HL-60 (cell line): ENCODE measurements at regions not wholly inside any gene's neighbourhood (a gene's known extent, or its start where the extent isn't known, plus 50 kb on each side); places are given as distances from the start of the nearest gene placed in this dataset.
"Not testable (repeated sequence)": the region's sequence is repeated elsewhere in the genome, so short reads cannot be mapped to it uniquely, and the experiment has no call there.

Experiments
- DNase-seq, 2 experiments: peaks; one replicate each; pipeline ENCODE4 v3.0.0-alpha.2; 2010 to 2020; ENCODE audit warnings: low read depth in 1 of 2, low spot score in 1 of 2
- H3K27ac ChIP-seq: fragments of 250-450 bp; sonication (Bioruptor Pico); replicated peaks from 2 replicates; pipeline ENCODE4 v1.5.1; 2020; ENCODE audit warnings: mild to moderate bottlenecking, moderate library complexity
- H3K27me3 ChIP-seq: fragments of 250-450 bp; sonication (Bioruptor Pico); 2 replicates; pipeline ENCODE4 v1.5.1; 2021; ENCODE audit warnings: mild to moderate bottlenecking, moderate library complexity; ENCODE audit not compliant: insufficient read depth, poor library complexity, severe bottlenecking
- H3K4me3 ChIP-seq: replicated peaks from 2 replicates; pipeline ENCODE4 v1.5.1; 2011; ENCODE audit warnings: mild to moderate bottlenecking, control low read depth, low read length; ENCODE audit not compliant: insufficient read depth
- GABPA ChIP-seq: IDR thresholded peaks from 2 replicates; pipeline ENCODE4 v1.6.1; 2012; ENCODE audit warnings: low read depth
- POLR2AphosphoS5 ChIP-seq: IDR thresholded peaks from 2 replicates; pipeline ENCODE4 v1.6.1; 2012; ENCODE audit warnings: low read depth
- SPI1 ChIP-seq: IDR thresholded peaks from 2 replicates; pipeline ENCODE4 v1.6.1; 2012; ENCODE audit warnings: low read depth, mild to moderate bottlenecking, borderline replicate concordance
- TF ChIP-seq, protein P1 (sequence below): IDR thresholded peaks from one replicate; pipeline ENCODE4 v1.5.1; 2011; ENCODE audit warnings: low read length, control low read depth, inconsistent platforms; ENCODE audit not compliant: insufficient read depth
- TF ChIP-seq, protein P2 (sequence below): IDR thresholded peaks from 2 replicates; pipeline ENCODE4 v1.6.1; 2012; ENCODE audit warnings: low read depth; ENCODE audit not compliant: insufficient replicate concordance

DNA sequence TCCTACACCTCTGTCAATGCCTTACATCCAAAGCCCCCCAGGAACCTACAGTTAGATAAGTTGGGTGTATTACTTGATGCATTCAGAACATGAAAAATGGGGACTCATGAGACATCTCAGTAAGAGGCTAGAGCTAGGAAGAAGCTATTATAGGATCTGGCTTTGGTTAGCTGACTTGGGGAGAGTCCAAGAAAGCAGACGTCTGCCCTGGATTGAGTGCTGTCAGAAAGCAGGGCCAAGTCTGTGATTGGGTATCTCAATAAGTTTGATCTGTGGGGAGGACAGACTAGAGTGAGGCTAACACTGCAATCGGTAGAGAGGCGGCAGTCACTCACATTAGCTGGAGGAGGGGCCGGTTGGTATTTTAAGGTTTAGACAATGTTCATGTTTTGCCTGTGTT, 79.4 kb upstream of the LRFN2 start:
- no peak for DNase-seq
- no peak overlapping the region for H3K4me3 ChIP-seq
- no peak overlapping the region for H3K27ac ChIP-seq
- no peaks in the 10 kb centered on the region for H3K27me3 ChIP-seq
- no peak for TF ChIP-seq POLR2AphosphoS5
- TF ChIP-seq, protein P1, sequence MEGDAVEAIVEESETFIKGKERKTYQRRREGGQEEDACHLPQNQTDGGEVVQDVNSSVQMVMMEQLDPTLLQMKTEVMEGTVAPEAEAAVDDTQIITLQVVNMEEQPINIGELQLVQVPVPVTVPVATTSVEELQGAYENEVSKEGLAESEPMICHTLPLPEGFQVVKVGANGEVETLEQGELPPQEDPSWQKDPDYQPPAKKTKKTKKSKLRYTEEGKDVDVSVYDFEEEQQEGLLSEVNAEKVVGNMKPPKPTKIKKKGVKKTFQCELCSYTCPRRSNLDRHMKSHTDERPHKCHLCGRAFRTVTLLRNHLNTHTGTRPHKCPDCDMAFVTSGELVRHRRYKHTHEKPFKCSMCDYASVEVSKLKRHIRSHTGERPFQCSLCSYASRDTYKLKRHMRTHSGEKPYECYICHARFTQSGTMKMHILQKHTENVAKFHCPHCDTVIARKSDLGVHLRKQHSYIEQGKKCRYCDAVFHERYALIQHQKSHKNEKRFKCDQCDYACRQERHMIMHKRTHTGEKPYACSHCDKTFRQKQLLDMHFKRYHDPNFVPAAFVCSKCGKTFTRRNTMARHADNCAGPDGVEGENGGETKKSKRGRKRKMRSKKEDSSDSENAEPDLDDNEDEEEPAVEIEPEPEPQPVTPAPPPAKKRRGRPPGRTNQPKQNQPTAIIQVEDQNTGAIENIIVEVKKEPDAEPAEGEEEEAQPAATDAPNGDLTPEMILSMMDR: no peak
- TF ChIP-seq GABPA: no peak
- TF ChIP-seq, protein P2, sequence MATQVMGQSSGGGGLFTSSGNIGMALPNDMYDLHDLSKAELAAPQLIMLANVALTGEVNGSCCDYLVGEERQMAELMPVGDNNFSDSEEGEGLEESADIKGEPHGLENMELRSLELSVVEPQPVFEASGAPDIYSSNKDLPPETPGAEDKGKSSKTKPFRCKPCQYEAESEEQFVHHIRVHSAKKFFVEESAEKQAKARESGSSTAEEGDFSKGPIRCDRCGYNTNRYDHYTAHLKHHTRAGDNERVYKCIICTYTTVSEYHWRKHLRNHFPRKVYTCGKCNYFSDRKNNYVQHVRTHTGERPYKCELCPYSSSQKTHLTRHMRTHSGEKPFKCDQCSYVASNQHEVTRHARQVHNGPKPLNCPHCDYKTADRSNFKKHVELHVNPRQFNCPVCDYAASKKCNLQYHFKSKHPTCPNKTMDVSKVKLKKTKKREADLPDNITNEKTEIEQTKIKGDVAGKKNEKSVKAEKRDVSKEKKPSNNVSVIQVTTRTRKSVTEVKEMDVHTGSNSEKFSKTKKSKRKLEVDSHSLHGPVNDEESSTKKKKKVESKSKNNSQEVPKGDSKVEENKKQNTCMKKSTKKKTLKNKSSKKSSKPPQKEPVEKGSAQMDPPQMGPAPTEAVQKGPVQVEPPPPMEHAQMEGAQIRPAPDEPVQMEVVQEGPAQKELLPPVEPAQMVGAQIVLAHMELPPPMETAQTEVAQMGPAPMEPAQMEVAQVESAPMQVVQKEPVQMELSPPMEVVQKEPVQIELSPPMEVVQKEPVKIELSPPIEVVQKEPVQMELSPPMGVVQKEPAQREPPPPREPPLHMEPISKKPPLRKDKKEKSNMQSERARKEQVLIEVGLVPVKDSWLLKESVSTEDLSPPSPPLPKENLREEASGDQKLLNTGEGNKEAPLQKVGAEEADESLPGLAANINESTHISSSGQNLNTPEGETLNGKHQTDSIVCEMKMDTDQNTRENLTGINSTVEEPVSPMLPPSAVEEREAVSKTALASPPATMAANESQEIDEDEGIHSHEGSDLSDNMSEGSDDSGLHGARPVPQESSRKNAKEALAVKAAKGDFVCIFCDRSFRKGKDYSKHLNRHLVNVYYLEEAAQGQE: no peak
- no peak for TF ChIP-seq SPI1

DNA sequence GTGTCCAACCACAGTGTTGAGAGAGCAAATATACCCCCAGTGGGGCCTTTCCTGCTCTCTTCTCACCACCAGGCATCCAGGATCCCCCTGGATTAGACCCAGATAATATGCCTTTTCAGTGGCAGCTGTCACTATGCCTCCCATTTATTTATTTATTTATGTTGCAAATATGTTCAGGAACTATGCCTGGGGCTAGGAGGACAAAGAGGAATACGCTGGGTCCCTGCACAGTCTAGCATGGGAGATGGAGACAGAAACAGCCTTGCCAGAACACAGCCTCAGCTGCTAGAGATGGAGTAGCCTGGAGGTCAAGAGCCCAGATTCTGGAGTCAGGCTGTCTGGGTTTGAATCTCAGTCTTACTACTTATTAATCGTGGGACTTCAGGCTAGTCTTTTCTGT, 74.6 kb upstream of the LRFN2 start:
- Histone ChIP-seq H3K4me3 (no peak overlapping the region), H3K27me3 (no peaks in the 10 kb centered on the region), H3K27ac (no peak overlapping the region)
- DNase-seq: no peak
- no peak for TF ChIP-seq GABPA
- TF ChIP-seq, protein P2: no peak
- TF ChIP-seq, protein P1: no peak
- TF ChIP-seq POLR2AphosphoS5: no peak
- no peak for TF ChIP-seq SPI1

- not testable (repeated sequence) for DNase-seq, H3K27ac ChIP-seq, H3K27me3 ChIP-seq, H3K4me3 ChIP-seq
Measured at GRCh38 chr6:40656772-40657171, 69.6 kb upstream of the LRFN2 start.

DNA sequence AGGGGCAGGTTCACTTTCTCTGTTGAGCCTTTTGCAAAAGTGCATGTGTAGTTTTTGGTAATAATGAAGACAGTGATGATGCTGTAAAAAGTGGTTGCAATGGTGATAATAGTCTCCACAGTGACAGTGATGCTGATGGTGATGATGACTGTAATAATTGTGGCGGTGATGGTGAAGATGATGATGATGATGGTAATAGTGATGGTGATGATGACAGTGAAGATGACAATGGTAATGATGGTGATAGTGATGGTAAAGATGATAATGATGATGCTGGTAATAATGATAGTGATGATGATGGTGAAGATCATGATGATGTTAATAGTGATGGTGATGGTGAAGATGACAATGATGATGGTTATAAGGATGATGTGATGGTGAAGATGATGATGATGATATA, 67.7 kb upstream of the LRFN2 start:
- Histone ChIP-seq H3K4me3 (no peak overlapping the region), H3K27me3 (no peaks in the 10 kb centered on the region), H3K27ac (no peak overlapping the region)
- TF ChIP-seq POLR2AphosphoS5 (no peak), GABPA (no peak), SPI1 (no peak)
- TF ChIP-seq, protein P1: no peak
- TF ChIP-seq, protein P2: no peak
- no peak for DNase-seq
